ENCODE measurements at regions not wholly inside any gene's neighbourhood (a gene's known extent, or its start where the extent isn't known, plus 50 kb on each side); places are given as distances from the start of the nearest gene placed in this dataset.

DNA sequence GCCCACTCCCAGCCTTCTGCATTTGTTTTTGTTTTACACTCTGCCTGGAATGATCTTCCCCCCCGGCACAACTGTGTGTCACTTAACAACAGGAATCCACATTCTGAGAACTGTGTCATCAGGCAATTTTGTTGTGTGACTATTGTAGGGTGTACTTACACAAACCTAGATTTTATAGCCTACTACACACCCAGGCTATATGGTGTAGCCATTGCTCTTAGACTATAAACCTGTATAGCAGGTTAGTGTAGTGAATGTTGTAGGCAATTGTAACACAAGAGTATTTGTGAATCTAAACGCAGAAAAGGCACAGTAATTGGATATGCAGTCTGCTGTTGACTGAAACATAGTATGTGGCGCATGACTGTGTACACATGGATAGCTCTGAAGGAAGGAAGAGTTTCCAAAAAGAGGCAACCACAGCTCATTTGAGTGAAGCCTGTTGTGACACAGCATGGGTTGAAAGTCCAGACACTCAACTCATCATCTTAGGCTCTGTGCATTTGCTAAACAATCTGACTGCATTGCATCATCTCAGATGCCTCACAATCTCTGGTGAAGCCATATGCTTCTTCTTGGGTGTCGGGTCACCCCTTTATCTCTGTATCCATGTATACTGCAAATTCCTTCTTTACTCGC lies 506.6 kb upstream of the SPHKAP start:
- in situ Hi-C loops (cut with HindIII; ENCODE audit: low pct_ligation_motif_present, low pct_unique_long_range_greater_than_20kb, low sequenced_read_pairs), result no loop called here
- DNase-seq, result no peak

DNA sequence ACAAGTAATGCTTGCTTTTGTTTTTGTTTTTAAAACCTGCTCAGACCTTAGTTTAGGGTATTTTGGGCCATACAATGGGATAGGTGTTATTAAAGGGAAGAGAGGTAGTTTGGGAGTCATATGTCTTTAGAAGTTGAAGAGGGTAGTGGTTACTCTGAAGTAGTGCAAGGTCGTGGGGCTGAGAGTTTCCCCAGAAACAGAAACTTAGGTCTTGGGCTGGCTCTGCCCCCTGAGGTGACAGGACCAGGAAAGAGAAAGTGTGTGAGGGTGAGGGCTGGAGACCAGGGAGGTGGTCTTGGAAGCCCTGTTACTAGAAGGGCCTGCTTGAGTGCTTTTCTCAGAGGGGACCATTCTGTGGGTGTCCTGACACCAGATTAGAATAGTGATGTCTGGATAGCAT lies 500.5 kb upstream of the SPHKAP start:
- in situ Hi-C loops (cut with HindIII; ENCODE audit: low pct_ligation_motif_present, low pct_unique_long_range_greater_than_20kb, low sequenced_read_pairs), result no loop called here
- no peak for DNase-seq

DNA sequence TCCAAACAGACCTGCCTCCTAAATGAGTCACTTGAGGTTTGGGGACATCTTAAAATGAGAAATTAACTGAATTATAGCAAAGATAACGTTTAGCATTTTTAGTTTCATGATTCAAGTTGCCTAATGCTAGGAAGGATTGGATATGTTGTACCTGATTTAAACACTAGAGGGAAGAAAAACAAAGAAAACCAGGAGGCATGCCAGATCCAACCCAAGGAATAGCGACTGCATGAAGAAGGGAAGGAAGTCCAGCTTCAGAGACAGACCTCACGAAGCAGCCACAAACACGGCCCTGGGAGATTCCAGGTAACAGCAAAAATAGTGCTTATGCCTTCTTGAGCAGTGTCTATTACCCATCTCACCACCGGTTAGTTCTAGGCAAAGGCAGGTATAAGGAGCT lies 499.9 kb upstream of the SPHKAP start:
- in situ Hi-C loops (cut with HindIII; ENCODE audit: low pct_ligation_motif_present, low pct_unique_long_range_greater_than_20kb, low sequenced_read_pairs), result no loop called here
- peak; percentile 65 for DNase-seq

GRCh38 chr2:228678110-228678509 lies 496.6 kb upstream of the SPHKAP start:
- in situ Hi-C loops (cut with HindIII; ENCODE audit: low pct_ligation_motif_present, low pct_unique_long_range_greater_than_20kb, low sequenced_read_pairs), result no loop called here

DNA sequence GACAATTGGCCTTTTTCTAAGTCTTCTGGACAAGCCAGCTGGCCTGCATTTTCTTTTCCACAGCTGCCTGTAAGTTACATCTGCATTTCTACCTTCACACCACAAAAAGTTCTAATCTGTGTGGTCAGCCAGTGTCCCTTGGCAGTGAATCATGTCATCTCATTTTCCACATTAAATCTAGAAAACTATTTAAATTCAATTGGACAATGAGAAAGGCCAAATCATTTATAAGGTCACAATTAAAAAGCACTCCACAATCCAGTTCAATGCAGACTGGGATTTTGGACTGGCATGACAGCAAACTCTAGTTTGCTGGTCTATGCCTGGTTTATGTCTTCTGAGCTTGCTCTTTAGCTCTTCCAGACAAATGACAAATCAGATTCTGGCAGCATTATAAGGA lies 494.2 kb upstream of the SPHKAP start:
- no peak for DNase-seq
- in situ Hi-C loops (cut with HindIII; ENCODE audit: low pct_ligation_motif_present, low pct_unique_long_range_greater_than_20kb, low sequenced_read_pairs), result no loop called here

More at GRCh38 chr2:228678110-228678509, 496.6 kb upstream of the SPHKAP start:
- DNase-seq, result no peak

DNA sequence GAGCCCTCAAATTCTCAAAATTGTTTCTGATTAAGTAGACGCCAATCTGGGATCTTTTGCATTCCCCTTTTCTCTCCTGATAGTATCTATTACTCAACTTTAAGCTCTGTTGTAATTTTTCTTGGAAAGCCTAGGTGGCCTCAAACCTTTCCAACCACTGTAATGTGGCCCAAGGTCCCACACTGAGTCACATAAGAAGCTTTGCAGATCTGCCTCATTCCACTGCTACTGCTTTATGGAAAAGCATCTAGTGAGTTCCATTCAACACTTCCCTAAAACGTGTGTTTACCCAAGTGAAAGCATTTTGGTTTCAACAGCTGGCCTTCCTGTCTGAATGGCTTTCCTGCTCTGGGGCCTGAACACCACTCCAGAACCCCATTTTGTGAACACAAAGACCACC lies 493.6 kb upstream of the SPHKAP start:
- DNase-seq, result no peak
- in situ Hi-C loops (cut with HindIII; ENCODE audit: low pct_ligation_motif_present, low pct_unique_long_range_greater_than_20kb, low sequenced_read_pairs), result no loop called here

DNA sequence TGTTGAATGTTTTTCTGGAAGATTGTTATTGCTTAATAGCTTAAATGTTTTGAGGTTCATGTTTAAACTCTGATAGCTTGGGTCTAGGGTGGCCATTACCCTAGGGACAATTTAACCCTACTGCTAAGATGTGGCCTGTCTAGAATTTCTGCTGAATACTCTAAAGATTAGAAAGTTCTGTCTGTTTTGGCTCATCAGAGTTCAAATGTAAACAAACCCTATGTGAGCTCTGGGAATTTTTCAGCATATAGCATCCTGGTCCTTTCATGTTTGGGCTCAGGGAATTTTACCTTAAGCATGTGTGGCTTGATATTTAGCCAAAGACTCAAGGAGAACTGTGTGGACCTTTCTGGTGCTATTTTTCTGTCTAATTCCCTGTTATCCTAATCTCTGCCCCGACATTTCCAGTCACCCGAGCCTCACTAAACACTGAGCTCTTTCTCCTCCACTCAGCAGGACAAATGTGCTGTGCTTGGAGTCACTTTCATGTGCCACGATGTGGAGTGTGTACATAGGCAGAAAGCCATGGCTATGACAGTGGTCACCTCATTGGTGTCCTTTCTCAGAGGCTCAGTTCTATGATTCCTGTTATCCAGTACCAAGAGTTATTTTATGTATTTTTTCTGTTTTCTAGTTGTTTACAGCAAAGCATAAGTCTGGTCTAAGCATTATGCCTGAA lies 492.5 kb upstream of the SPHKAP start:
- no peak for DNase-seq
- in situ Hi-C loops (cut with HindIII; ENCODE audit: low pct_ligation_motif_present, low pct_unique_long_range_greater_than_20kb, low sequenced_read_pairs), result no loop called here

- no peak for DNase-seq
- in situ Hi-C loops (cut with HindIII; ENCODE audit: low pct_ligation_motif_present, low pct_unique_long_range_greater_than_20kb, low sequenced_read_pairs), result no loop called here
Measured at GRCh38 chr2:228669690-228670089, 488.2 kb upstream of the SPHKAP start.

DNA sequence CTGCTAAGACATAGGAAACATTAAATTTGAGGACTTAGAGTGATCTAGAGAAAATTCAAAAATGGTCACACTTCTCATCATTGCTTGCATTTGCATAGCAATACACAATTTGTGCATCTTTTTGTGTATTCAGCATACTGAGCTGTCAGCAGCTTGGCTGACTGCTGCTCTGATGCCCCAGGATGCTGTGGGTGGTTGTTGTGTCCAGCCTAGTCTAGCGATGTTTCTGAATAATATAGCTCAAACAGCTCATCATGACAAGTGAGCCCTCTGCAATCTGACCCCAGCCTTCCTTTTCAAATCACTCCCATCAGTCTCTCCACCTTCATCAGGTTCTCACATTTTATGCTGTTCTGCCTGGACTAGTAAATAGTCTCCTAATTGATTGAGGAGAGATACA lies 483.7 kb upstream of the SPHKAP start:
- in situ Hi-C loops (cut with HindIII; ENCODE audit: low pct_ligation_motif_present, low pct_unique_long_range_greater_than_20kb, low sequenced_read_pairs), result no loop called here
- DNase-seq, result no peak

- DNase-seq, result no peak
- in situ Hi-C loops (cut with HindIII; ENCODE audit: low pct_ligation_motif_present, low pct_unique_long_range_greater_than_20kb, low sequenced_read_pairs), result no loop called here
Measured at GRCh38 chr2:228658998-228659397, 477.5 kb upstream of the SPHKAP start.

GRCh38 chr2:228657807-228658402 lies 476.4 kb upstream of the SPHKAP start:
- in situ Hi-C loops (cut with HindIII; ENCODE audit: low pct_ligation_motif_present, low pct_unique_long_range_greater_than_20kb, low sequenced_read_pairs), result no loop called here
- DNase-seq, result peak; percentile 56

DNA sequence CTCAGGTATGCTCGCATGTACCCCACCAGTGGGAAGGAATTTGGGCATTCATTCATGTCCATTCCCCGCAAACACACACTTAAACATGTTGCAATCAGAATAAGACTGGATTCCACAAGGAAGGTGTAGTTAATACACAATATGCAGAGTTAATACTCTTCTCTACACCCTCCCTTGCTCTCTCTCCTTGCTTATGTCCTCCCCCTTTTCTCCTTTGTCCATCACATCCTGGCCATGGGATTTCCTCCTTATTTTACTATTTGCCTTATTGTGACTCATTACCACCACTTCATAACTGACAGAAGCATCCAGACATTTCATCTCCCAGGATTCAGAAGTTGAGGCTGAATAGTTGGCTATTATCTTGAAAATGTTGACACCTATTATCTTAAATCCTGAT lies 473.8 kb upstream of the SPHKAP start:
- in situ Hi-C loops (cut with HindIII; ENCODE audit: low pct_ligation_motif_present, low pct_unique_long_range_greater_than_20kb, low sequenced_read_pairs), result no loop called here
- no peak for DNase-seq

DNA sequence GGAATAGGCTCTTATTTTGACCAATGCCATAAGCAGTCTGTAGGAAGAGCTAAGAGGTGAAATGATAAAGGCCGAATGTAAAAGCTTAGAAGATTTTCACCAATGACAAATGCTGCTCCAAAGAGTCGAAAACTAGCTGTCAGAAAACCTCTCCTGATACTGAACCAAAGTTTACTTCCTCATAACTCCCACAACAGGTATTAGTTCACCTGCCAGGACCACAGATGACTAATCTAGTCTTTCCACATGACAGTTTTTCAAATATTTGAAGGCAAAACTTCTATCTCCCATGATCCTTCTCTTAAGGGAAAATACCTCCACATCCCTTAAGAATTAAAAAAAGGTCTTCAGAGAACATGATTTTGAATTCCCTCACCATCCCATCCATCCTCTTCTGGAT lies 473.2 kb upstream of the SPHKAP start:
- no peak for DNase-seq
- in situ Hi-C loops (cut with HindIII; ENCODE audit: low pct_ligation_motif_present, low pct_unique_long_range_greater_than_20kb, low sequenced_read_pairs), result no loop called here

DNA sequence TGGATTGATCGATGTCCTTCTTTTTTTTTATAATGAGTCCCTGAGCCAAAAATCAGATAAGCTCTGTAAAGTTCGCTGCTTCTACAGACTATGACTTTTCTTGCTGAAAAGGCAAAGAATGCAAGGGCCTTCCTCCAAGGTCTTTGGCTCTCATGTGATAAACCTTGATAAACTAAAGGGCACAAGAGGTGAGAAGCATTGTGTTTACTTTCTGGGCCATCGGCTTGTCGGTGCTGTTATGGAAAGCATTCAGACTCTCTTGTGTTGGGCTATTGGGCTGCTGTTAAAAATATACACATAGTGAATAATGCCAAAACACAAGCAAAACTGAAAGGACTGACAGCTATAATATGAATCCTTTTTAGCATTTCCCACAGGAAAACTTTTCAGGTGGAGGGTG lies 472.4 kb upstream of the SPHKAP start:
- in situ Hi-C loops (cut with HindIII; ENCODE audit: low pct_ligation_motif_present, low pct_unique_long_range_greater_than_20kb, low sequenced_read_pairs), result no loop called here
- DNase-seq, result no peak

GRCh38 chr2:228652366-228652765 lies 470.9 kb upstream of the SPHKAP start:
- no peak for DNase-seq
- in situ Hi-C loops (cut with HindIII; ENCODE audit: low pct_ligation_motif_present, low pct_unique_long_range_greater_than_20kb, low sequenced_read_pairs), result no loop called here

GRCh38 chr2:228649876-228650275 lies 468.4 kb upstream of the SPHKAP start:
- in situ Hi-C loops (cut with HindIII; ENCODE audit: low pct_ligation_motif_present, low pct_unique_long_range_greater_than_20kb, low sequenced_read_pairs), result no loop called here
- DNase-seq, result no peak

GRCh38 chr2:228649447-228649846 lies 468.0 kb upstream of the SPHKAP start:
- in situ Hi-C loops (cut with HindIII; ENCODE audit: low pct_ligation_motif_present, low pct_unique_long_range_greater_than_20kb, low sequenced_read_pairs), result no loop called here

DNA sequence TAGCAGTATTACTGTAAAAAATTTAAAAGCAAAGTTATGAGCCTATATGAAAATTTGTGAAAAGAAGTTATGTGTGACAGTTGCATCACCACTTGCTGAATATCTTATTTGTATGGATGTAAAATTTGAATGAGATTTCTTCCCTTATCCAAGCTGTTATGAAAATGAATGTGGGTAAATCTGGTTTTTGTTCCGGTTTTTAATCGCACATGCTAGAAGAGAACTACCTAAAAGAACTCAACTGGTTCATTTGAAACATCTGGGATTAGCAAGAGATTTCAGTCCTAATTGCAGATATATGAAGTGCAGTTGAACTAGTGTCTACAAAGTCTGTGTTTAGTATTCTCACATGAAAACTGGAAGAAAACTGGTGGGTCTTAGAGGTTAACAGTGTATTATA lies 467.1 kb upstream of the SPHKAP start:
- DNase-seq, result no peak
- in situ Hi-C loops (cut with HindIII; ENCODE audit: low pct_ligation_motif_present, low pct_unique_long_range_greater_than_20kb, low sequenced_read_pairs), result no loop called here

More at GRCh38 chr2:228649447-228649846, 468.0 kb upstream of the SPHKAP start:
- no peak for DNase-seq

GRCh38 chr2:228646061-228646460 lies 464.6 kb upstream of the SPHKAP start:
- in situ Hi-C loops (cut with HindIII; ENCODE audit: low pct_ligation_motif_present, low pct_unique_long_range_greater_than_20kb, low sequenced_read_pairs), result no loop called here
- no peak for DNase-seq

- DNase-seq, result no peak
- in situ Hi-C loops (cut with HindIII; ENCODE audit: low pct_ligation_motif_present, low pct_unique_long_range_greater_than_20kb, low sequenced_read_pairs), result no loop called here
Measured at GRCh38 chr2:228644199-228644598, 462.7 kb upstream of the SPHKAP start.
